NCI-H748 treated with DMSO at 0.1 percent for 48 hours (cell line): ENCODE measurements at regions not wholly inside any gene's neighbourhood (a gene's known extent, or its start where the extent isn't known, plus 50 kb on each side); places are given as distances from the start of the nearest gene placed in this dataset.

Experiments
- DNase-seq: peaks from one replicate; lab custom pipeline; 2025; lab: John Stamatoyannopoulos, UW

GRCh38 chr1:14190508-14190907 lies 408.0 kb upstream of the KAZN start:
- DNase-seq, result no peak

- no peak for DNase-seq
Observed at GRCh38 chr1:14194511-14194910, 404.0 kb upstream of the KAZN start.

- no peak for DNase-seq
Observed at GRCh38 chr1:14205066-14205465, 393.4 kb upstream of the KAZN start.

GRCh38 chr1:14215151-14215550 lies 383.3 kb upstream of the KAZN start:
- no peak for DNase-seq

GRCh38 chr1:14217384-14217783 lies 381.1 kb upstream of the KAZN start:
- DNase-seq, result no peak

GRCh38 chr1:14220324-14220723 lies 378.2 kb upstream of the KAZN start:
- DNase-seq, result no peak

GRCh38 chr1:14220811-14221210 lies 377.7 kb upstream of the KAZN start:
- DNase-seq, result no peak

GRCh38 chr1:14222086-14222485 lies 376.4 kb upstream of the KAZN start:
- no peak for DNase-seq

- DNase-seq, result no peak
Observed at GRCh38 chr1:14228677-14229076, 369.8 kb upstream of the KAZN start.

GRCh38 chr1:14233510-14233909 lies 365.0 kb upstream of the KAZN start:
- no peak for DNase-seq

- DNase-seq, result no peak
Observed at GRCh38 chr1:14236097-14236496, 362.4 kb upstream of the KAZN start.

- no peak for DNase-seq
Observed at GRCh38 chr1:14238472-14239307, 359.8 kb upstream of the KAZN start.

GRCh38 chr1:14240265-14240664 lies 358.2 kb upstream of the KAZN start:
- DNase-seq, result no peak

GRCh38 chr1:14242123-14242522 lies 356.4 kb upstream of the KAZN start:
- DNase-seq, result no peak

- DNase-seq, result no peak
Observed at GRCh38 chr1:14242870-14243269, 355.6 kb upstream of the KAZN start.

- no peak for DNase-seq
Observed at GRCh38 chr1:14245954-14246353, 352.5 kb upstream of the KAZN start.

GRCh38 chr1:14246471-14246870 lies 352.0 kb upstream of the KAZN start:
- DNase-seq, result no peak

- DNase-seq, result no peak
Observed at GRCh38 chr1:14247666-14248065, 350.8 kb upstream of the KAZN start.

GRCh38 chr1:14251871-14252270 lies 346.6 kb upstream of the KAZN start:
- no peak for DNase-seq

GRCh38 chr1:14253676-14254075 lies 344.8 kb upstream of the KAZN start:
- no peak for DNase-seq

GRCh38 chr1:14254251-14254650 lies 344.2 kb upstream of the KAZN start:
- no peak for DNase-seq

- DNase-seq, result no peak
Observed at GRCh38 chr1:14255233-14255632, 343.3 kb upstream of the KAZN start.

- no peak for DNase-seq
Observed at GRCh38 chr1:14255711-14256110, 342.8 kb upstream of the KAZN start.

- DNase-seq, result no peak
Observed at GRCh38 chr1:14259191-14259757, 339.2 kb upstream of the KAZN start.
